Neural cell (in vitro differentiated cells): ENCODE measurements at regions not wholly inside any gene's neighbourhood (a gene's known extent, or its start where the extent isn't known, plus 50 kb on each side); places are given as distances from the start of the nearest gene placed in this dataset.

Experiments used
- H2AFZ ChIP-seq: fragments of 200-600, 300-800 bp; sonication (generic), shearing (Covaris generic); 2 replicates; pipeline ENCODE4 v1.6.0; 2014; ENCODE audit warnings: low read depth, mild to moderate bottlenecking, antibody characterized with exemption, low read length, moderate library complexity
- H3F3A ChIP-seq: fragments of 200-600 bp; shearing (Covaris generic); 2 replicates; pipeline ENCODE4 v1.6.1; 2016; ENCODE audit warnings: mild to moderate bottlenecking, moderate library complexity, mixed read lengths, antibody characterized with exemption, low read length; ENCODE audit not compliant: insufficient read depth, poor library complexity, severe bottlenecking
- H3K27ac ChIP-seq: fragments of 200-600, 300-800 bp; sonication (generic), shearing (Covaris generic); 2 replicates; pipeline ENCODE4 v1.5.1; 2014; ENCODE audit warnings: mild to moderate bottlenecking, low read length, moderate library complexity
- H3K27me3 ChIP-seq: fragments of 300-800, 200-600 bp; sonication (generic), shearing (Covaris generic); 2 replicates; pipeline ENCODE4 v1.6.0; 2014; ENCODE audit warnings: mild to moderate bottlenecking, low read depth, low read length, moderate library complexity; ENCODE audit not compliant: insufficient read depth
- H3K36me3 ChIP-seq: fragments of 300-800, 200-600 bp; sonication (generic), shearing (Covaris generic); 2 replicates; pipeline ENCODE4 v1.5.1; 2014; ENCODE audit warnings: mild to moderate bottlenecking, antibody characterized with exemption, low read length, moderate library complexity; ENCODE audit not compliant: insufficient read depth
- H3K4me2 ChIP-seq: fragments of 300-800, 200-600 bp; sonication (generic), shearing (Covaris generic); 2 replicates; pipeline ENCODE4 v1.6.0; 2014; ENCODE audit warnings: mild to moderate bottlenecking, low read length
- H3K4me3 ChIP-seq: fragments of 300-800, 200-600 bp; sonication (generic), shearing (Covaris generic); 2 replicates; pipeline ENCODE4 v1.5.1; 2014; ENCODE audit warnings: mild to moderate bottlenecking, low read length, moderate library complexity
- H3K79me2 ChIP-seq: fragments of 200-600 bp; shearing (Covaris generic); replicated peaks from 2 replicates; pipeline ENCODE4 v1.6.0; 2014; ENCODE audit warnings: mild to moderate bottlenecking, low read length, moderate library complexity; ENCODE audit not compliant: insufficient read depth
- H3K9ac ChIP-seq: fragments of 300-800, 200-600 bp; sonication (generic), shearing (Covaris generic); 2 replicates; pipeline ENCODE4 v1.6.1; 2016; ENCODE audit warnings: mild to moderate bottlenecking, low read length, mixed read lengths
- H3K9me2 ChIP-seq: fragments of 200-600 bp; shearing (Covaris generic); 2 replicates; pipeline ENCODE4 v1.6.1; 2016; ENCODE audit warnings: mild to moderate bottlenecking, low read length, mixed read lengths; ENCODE audit not compliant: insufficient read depth
- H3K9me3 ChIP-seq: fragments of 200-600, 300-800 bp; sonication (generic), shearing (Covaris generic); 2 replicates; pipeline ENCODE4 v1.6.1; 2016; ENCODE audit warnings: mild to moderate bottlenecking, mixed run types, low read length, moderate library complexity, mixed read lengths
- H4K20me1 ChIP-seq: fragments of 200-600 bp; shearing (Covaris generic); 2 replicates; pipeline ENCODE4 v1.6.1; 2016; ENCODE audit warnings: mild to moderate bottlenecking, mixed run types; ENCODE audit not compliant: insufficient read depth
- EP300 ChIP-seq: fragments of 450-650 bp; conservative IDR thresholded peaks from 2 replicates; pipeline ENCODE4 v1.6.1; 2014; ENCODE audit warnings: antibody characterized with exemption, mild to moderate bottlenecking, moderate library complexity; ENCODE audit not compliant: poor library complexity, severe bottlenecking
- EZH2 ChIP-seq: fragments of 200-600, 300-800 bp; shearing (Covaris generic), sonication (generic); IDR thresholded peaks from 2 replicates; pipeline ENCODE4 v1.6.1; 2014; ENCODE audit warnings: antibody characterized with exemption, low read length, borderline replicate concordance, mild to moderate bottlenecking; ENCODE audit not compliant: insufficient read depth, poor library complexity, severe bottlenecking
- MXI1 ChIP-seq: fragments of 450-650 bp; conservative IDR thresholded peaks from 2 replicates; pipeline ENCODE4 v1.6.1; 2014; ENCODE audit warnings: antibody characterized with exemption, mild to moderate bottlenecking; ENCODE audit not compliant: poor library complexity, severe bottlenecking
- POLR2AphosphoS5 ChIP-seq: IDR thresholded peaks from 2 replicates; pipeline ENCODE4 v1.6.1; 2012
- RAD21 ChIP-seq: fragments of 450-650 bp; conservative IDR thresholded peaks from 2 replicates; pipeline ENCODE4 v1.6.1; 2014; ENCODE audit warnings: antibody characterized with exemption, mild to moderate bottlenecking, moderate library complexity
- REST ChIP-seq: IDR thresholded peaks from 2 replicates; pipeline ENCODE4 v1.6.1; 2012; ENCODE audit warnings: borderline replicate concordance
- SMC3 ChIP-seq: fragments of 450-650 bp; conservative IDR thresholded peaks from 2 replicates; pipeline ENCODE4 v1.6.1; 2014; ENCODE audit warnings: antibody characterized with exemption, mild to moderate bottlenecking, moderate library complexity; ENCODE audit not compliant: poor library complexity
- TAF1 ChIP-seq: IDR thresholded peaks from 2 replicates; pipeline ENCODE4 v1.6.1; 2012; ENCODE audit warnings: low read depth
- TF ChIP-seq, protein P1 (sequence below): fragments of 450-650 bp; IDR thresholded peaks from 2 replicates; pipeline ENCODE4 v1.5.1; 2014; ENCODE audit warnings: antibody characterized with exemption, mild to moderate bottlenecking, moderate library complexity; ENCODE audit not compliant: poor library complexity, severe bottlenecking

- Histone ChIP-seq H3K9ac (no peak overlapping the region), H3K9me2 (no peaks in the 10 kb centered on the region), H3K36me3 (no peaks in the 10 kb centered on the region), H4K20me1 (no peaks in the 10 kb centered on the region), H2AFZ (no peak overlapping the region), H3F3A (no peaks in the 10 kb centered on the region), H3K27ac (no peak overlapping the region), H3K27me3 (no peaks in the 10 kb centered on the region), H3K4me2 (no peak overlapping the region), H3K9me3 (no peaks in the 10 kb centered on the region), H3K4me3 (no peak overlapping the region), H3K79me2 (no peaks in the 10 kb centered on the region)
- no peak for TF ChIP-seq REST
- TF ChIP-seq TAF1 = no peak
- TF ChIP-seq EZH2 = no peak
- TF ChIP-seq SMC3 = no peak
- no peak for TF ChIP-seq EP300
- TF ChIP-seq, protein P1, sequence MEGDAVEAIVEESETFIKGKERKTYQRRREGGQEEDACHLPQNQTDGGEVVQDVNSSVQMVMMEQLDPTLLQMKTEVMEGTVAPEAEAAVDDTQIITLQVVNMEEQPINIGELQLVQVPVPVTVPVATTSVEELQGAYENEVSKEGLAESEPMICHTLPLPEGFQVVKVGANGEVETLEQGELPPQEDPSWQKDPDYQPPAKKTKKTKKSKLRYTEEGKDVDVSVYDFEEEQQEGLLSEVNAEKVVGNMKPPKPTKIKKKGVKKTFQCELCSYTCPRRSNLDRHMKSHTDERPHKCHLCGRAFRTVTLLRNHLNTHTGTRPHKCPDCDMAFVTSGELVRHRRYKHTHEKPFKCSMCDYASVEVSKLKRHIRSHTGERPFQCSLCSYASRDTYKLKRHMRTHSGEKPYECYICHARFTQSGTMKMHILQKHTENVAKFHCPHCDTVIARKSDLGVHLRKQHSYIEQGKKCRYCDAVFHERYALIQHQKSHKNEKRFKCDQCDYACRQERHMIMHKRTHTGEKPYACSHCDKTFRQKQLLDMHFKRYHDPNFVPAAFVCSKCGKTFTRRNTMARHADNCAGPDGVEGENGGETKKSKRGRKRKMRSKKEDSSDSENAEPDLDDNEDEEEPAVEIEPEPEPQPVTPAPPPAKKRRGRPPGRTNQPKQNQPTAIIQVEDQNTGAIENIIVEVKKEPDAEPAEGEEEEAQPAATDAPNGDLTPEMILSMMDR = no peak
- no peak for TF ChIP-seq MXI1
- no peak for TF ChIP-seq POLR2AphosphoS5
- no peak for TF ChIP-seq RAD21
Measured at GRCh38 chr11:97729546-97730272, 1291.0 kb upstream of the CNTN5 start.

GRCh38 chr11:97732011-97732632 lies 1288.6 kb upstream of the CNTN5 start:
- Histone ChIP-seq H3K9me3 (no peaks in the 10 kb centered on the region), H3K36me3 (no peaks in the 10 kb centered on the region), H3K27ac (no peak overlapping the region), H3F3A (no peaks in the 10 kb centered on the region), H3K4me2 (no peak overlapping the region), H3K9ac (no peak overlapping the region), H2AFZ (no peak overlapping the region), H3K4me3 (no peak overlapping the region), H3K79me2 (no peaks in the 10 kb centered on the region), H3K27me3 (no peaks in the 10 kb centered on the region), H3K9me2 (no peaks in the 10 kb centered on the region), H4K20me1 (no peaks in the 10 kb centered on the region)
- TF ChIP-seq TAF1 = no peak
- TF ChIP-seq, protein P1 = no peak
- TF ChIP-seq SMC3 = no peak
- no peak for TF ChIP-seq POLR2AphosphoS5
- no peak for TF ChIP-seq EP300
- TF ChIP-seq MXI1 = no peak
- TF ChIP-seq RAD21 = no peak
- no peak for TF ChIP-seq EZH2
- TF ChIP-seq REST = no peak
